ENCODE measurements at regions not wholly inside any gene's neighbourhood (a gene's known extent, or its start where the extent isn't known, plus 50 kb on each side); places are given as distances from the start of the nearest gene placed in this dataset.

DNA sequence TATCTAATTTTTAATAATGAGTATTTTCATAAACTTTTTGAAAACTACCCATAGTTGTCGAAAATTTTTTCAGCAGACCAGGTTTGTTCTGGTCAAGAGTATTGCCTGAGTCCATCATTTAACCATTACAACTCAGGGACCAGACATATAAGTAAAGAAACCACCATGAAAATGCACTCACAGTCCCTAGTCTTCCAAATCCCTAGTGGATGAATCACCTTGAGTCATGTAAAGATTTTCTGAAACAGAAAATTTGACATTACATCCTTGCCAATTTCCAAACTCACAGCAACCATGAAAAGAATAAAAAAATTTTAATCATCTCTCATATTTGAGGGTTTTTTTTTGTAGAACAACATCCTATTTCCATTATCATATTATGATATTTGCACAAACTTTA, 1337.5 kb upstream of the CDH8 start:
- Histone ChIP-seq H3K36me3 (ENCODE audit: control insufficient read depth, low read length) (no peaks in the 10 kb centered on the region), H3K27ac (ENCODE audit: low read depth, low read length) (no peak overlapping the region), H3K4me1 (ENCODE audit: control insufficient read depth, low read length) (no peaks in the 10 kb centered on the region), H4K20me1 (ENCODE audit: control insufficient read depth, insufficient read depth, low read depth, low read length) (no peaks in the 10 kb centered on the region), H3K4me2 (ENCODE audit: low read length) (no peak overlapping the region), H3K27me3 (ENCODE audit: control insufficient read depth, low read length) (no peaks in the 10 kb centered on the region), H3F3A (ENCODE audit: control insufficient read depth, insufficient read depth) (no peaks in the 10 kb centered on the region), H3K9me3 (ENCODE audit: control insufficient read depth, insufficient read depth, low read length) (no peaks in the 10 kb centered on the region), H3K9me2 (replicated peaks; ENCODE audit: control insufficient read depth, low read length) (no peaks in the 10 kb centered on the region), H3K79me2 (ENCODE audit: control insufficient read depth, low read length) (no peaks in the 10 kb centered on the region), H3K4me3 (ENCODE audit: low read length) (no peak overlapping the region)
- TF ChIP-seq, protein P1, sequence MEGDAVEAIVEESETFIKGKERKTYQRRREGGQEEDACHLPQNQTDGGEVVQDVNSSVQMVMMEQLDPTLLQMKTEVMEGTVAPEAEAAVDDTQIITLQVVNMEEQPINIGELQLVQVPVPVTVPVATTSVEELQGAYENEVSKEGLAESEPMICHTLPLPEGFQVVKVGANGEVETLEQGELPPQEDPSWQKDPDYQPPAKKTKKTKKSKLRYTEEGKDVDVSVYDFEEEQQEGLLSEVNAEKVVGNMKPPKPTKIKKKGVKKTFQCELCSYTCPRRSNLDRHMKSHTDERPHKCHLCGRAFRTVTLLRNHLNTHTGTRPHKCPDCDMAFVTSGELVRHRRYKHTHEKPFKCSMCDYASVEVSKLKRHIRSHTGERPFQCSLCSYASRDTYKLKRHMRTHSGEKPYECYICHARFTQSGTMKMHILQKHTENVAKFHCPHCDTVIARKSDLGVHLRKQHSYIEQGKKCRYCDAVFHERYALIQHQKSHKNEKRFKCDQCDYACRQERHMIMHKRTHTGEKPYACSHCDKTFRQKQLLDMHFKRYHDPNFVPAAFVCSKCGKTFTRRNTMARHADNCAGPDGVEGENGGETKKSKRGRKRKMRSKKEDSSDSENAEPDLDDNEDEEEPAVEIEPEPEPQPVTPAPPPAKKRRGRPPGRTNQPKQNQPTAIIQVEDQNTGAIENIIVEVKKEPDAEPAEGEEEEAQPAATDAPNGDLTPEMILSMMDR (IDR thresholded peaks at IDR 0.05; ENCODE audit: low read depth, low read length, poor library complexity, severe bottlenecking), result no peak
- TF ChIP-seq EZH2phosphoT487 (IDR thresholded peaks at IDR 0.05; ENCODE audit: borderline replicate concordance, low read length), result no peak

DNA sequence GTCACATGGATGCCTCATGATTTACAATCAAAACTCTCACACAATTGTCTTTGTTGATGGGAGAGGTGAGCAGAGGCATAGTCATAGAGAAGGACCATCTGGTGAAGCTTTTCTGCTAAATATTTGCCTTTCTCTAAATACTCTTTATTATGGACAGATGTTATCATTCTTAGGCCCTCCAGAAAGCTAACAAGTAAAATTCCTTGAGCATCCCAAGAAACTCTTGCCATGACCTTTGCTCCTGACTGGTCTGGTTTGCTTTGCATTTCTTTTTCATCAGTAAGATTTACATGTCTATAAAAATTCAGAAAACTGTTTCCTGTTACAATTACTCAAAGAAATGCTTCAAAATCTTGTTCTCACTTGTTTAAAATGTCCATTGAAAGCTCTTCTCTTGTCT, 1336.6 kb upstream of the CDH8 start:
- TF ChIP-seq, protein P1 (IDR thresholded peaks at IDR 0.05; ENCODE audit: low read depth, low read length, poor library complexity, severe bottlenecking), result no peak
- TF ChIP-seq EZH2phosphoT487 (IDR thresholded peaks at IDR 0.05; ENCODE audit: borderline replicate concordance, low read length), result no peak

DNA sequence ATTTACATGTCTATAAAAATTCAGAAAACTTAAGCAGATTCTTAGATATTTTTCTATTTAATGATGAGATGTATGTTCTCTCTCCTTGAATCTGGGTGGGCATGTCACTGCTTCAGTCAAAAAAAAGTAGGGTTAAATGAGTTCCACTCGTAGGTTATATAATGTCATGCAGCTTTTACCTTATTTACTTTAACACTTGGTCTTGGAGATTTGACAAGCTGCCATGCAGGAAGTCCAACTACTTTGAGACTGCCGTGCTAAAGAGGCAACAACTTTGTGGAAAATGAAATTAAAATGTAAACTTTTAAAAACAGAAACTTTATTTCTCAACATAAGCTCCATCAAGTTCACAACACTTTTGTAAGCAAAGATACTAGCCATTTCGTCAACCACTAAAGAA, 1336.0 kb upstream of the CDH8 start:
- Histone ChIP-seq H3K27ac (ENCODE audit: low read depth, low read length) (no peak overlapping the region), H3K4me2 (ENCODE audit: low read length) (no peak overlapping the region), H4K20me1 (ENCODE audit: control insufficient read depth, insufficient read depth, low read depth, low read length) (no peaks in the 10 kb centered on the region), H3K4me1 (ENCODE audit: control insufficient read depth, low read length) (no peaks in the 10 kb centered on the region), H3K9me3 (ENCODE audit: control insufficient read depth, insufficient read depth, low read length) (no peaks in the 10 kb centered on the region), H3K9me2 (replicated peaks; ENCODE audit: control insufficient read depth, low read length) (no peaks in the 10 kb centered on the region), H3K36me3 (ENCODE audit: control insufficient read depth, low read length) (no peaks in the 10 kb centered on the region), H3K4me3 (ENCODE audit: low read length) (no peak overlapping the region), H3K27me3 (ENCODE audit: control insufficient read depth, low read length) (no peaks in the 10 kb centered on the region), H3F3A (ENCODE audit: control insufficient read depth, insufficient read depth) (no peaks in the 10 kb centered on the region), H3K79me2 (ENCODE audit: control insufficient read depth, low read length) (no peaks in the 10 kb centered on the region)
- no peak for TF ChIP-seq EZH2phosphoT487 (IDR thresholded peaks at IDR 0.05; ENCODE audit: borderline replicate concordance, low read length)
- TF ChIP-seq, protein P1 (IDR thresholded peaks at IDR 0.05; ENCODE audit: low read depth, low read length, poor library complexity, severe bottlenecking), result no peak

More for the DNA sequence above, 1336.6 kb upstream of the CDH8 start:
- H3F3A ChIP-seq (ENCODE audit: control insufficient read depth, insufficient read depth), result no peaks in the 10 kb centered on the region
- no peaks in the 10 kb centered on the region for H4K20me1 ChIP-seq (ENCODE audit: control insufficient read depth, insufficient read depth, low read depth, low read length)
- no peaks in the 10 kb centered on the region for H3K36me3 ChIP-seq (ENCODE audit: control insufficient read depth, low read length)
- H3K4me2 ChIP-seq (ENCODE audit: low read length), result no peak overlapping the region
- H3K4me3 ChIP-seq (ENCODE audit: low read length), result no peak overlapping the region
- H3K79me2 ChIP-seq (ENCODE audit: control insufficient read depth, low read length), result no peaks in the 10 kb centered on the region
- no peaks in the 10 kb centered on the region for H3K27me3 ChIP-seq (ENCODE audit: control insufficient read depth, low read length)
- no peaks in the 10 kb centered on the region for H3K9me2 ChIP-seq (replicated peaks; ENCODE audit: control insufficient read depth, low read length)
- no peaks in the 10 kb centered on the region for H3K9me3 ChIP-seq (ENCODE audit: control insufficient read depth, insufficient read depth, low read length)
- H3K4me1 ChIP-seq (ENCODE audit: control insufficient read depth, low read length), result no peaks in the 10 kb centered on the region
- no peak overlapping the region for H3K27ac ChIP-seq (ENCODE audit: low read depth, low read length)

All from DOHH2 (cell line).